ENCODE measurements at regions not wholly inside any gene's neighbourhood (a gene's known extent, or its start where the extent isn't known, plus 50 kb on each side); places are given as distances from the start of the nearest gene placed in this dataset.

DNA sequence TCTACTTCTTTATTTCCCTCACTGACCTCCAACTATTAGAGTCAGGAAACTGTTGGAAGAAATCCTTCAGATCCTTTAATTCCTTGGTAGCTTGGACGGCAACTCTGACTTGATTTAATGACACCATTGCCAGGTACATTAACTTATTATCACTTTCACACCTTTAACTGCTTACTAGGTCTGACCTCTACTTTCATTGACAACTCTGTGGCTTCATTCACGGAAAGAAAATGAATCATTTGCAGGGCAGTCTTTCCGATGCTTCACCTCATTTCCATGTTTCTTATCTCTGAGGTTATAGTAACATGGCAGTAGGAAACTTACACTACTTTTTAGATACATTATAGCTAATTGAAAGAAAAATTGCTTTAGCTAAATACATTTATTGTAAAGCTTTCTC is 82.6 kb upstream of the PDGFD start:
- no peak for DNase-seq (ENCODE audit: low spot score)

DNA sequence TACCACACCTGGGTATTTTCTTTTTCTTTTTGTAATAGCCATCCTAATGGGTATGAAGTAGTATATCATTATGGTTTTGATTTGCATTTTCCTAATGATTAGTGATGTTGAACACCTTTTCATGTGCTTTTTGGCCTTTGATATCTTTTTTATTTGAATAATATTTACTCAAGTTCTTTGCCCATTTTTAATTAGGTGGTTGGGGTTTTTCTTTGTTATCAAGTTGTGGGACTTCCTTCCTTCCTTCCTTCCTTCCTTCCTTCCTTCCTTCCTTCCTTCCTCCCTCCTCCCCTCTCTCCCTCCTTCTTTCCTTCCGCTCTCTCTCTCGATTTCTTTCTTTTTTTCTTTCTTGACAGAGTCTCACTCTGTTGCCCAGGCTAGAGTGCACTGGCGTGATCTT is 75.0 kb upstream of the PDGFD start:
- no peak for DNase-seq (ENCODE audit: low spot score)

DNA sequence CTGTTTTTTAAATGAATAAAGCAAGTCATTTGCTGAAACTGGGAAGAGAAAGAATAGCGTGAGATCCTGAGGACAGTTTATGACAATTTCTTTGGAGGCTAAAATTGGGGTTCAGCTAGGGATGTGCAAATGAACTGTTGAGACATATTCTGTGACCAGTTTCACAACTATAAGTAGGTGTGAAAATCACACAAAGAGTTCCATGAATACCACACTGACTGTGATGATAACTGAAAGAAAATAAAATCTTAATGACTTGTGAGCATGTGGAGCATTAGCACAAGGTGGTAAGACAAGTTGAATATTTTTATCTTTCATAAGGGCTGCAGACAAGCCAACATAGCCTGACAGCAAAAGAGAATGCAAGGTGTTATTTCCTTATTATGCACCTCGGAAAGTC is 61.1 kb upstream of the PDGFD start:
- no peak for DNase-seq (ENCODE audit: low spot score)

DNA sequence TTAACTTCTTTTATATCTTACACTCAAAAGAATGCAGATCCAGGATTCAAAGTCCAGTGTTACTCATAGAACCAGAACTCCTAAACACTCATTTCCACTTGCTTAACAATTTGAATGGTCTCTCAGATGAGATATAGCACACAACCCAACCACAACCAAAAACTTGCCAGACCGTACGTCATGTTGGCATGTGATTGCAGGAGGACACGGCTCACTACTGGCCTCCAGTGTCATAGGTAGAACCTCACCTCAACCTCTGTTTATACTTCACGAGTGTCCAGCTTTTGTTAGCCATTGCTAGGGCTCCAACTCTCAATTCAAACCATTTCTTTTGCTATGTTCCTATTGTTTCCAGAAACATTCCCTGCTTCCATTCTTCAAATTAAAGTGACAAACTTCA is 58.5 kb upstream of the PDGFD start:
- DNase-seq (ENCODE audit: low spot score), result no peak

DNA sequence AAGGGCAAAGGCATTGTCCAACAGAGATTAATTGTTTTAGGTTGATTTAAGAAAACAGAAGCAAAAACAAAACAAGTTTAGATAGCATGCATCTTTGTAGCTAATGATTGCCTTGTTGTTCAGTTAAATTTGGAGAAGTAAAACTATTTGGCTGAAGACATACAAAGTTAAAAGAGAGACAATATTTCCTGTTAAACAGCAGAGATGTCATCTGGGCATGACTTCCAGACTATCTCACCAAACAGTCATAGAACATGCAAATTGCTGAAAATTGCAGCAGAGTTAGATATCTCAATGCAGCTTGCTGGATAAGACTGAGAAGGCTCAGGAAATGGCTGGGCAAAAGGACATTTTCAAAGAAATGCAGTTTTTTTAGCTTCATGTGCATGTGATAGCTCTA is 57.5 kb upstream of the PDGFD start:
- no peak for DNase-seq (ENCODE audit: low spot score)

DNA sequence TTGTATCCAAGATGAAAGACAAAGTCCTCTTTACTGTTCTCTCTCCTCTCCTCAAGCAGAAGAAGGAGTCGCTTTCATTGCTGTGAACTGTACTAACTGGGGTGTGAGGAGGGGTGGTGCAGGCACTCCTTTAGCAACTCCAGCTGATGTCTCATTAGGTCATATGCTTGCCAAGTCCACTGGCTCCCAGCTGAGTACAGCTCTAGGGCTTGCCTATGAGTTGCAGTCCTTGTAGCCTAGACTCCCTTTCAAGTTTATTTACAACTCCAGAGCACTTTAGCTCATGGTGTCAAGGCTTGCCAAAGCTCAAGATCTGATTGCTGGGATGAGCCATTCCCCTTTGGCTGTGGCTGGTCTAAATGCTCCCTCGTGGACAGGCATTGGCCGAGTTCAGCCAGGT is 55.1 kb upstream of the PDGFD start:
- DNase-seq (ENCODE audit: low spot score), result no peak

DNA sequence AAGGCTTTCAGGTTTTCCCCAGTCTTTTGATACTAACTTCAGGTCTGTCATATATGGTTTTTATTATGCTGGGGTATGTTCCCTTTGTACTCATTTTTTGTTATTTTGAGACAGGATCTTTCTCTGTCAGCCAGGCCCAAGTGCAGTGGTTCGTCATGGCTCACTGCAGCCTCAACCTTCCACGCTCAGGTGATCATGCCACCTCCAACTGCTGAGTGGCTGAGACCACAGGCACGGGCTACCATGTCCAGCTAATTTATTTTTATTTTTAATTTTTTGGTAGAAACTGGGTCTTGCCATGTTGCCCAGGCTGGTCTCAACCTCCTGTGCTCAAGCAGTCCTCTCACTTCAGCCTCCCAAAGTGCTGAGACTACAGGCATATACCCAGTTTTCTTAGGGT is 50.6 kb upstream of the PDGFD start:
- no peak for DNase-seq (ENCODE audit: low spot score)
